Fibroblast of pulmonary artery (primary cell): ENCODE measurements at regions not wholly inside any gene's neighbourhood (a gene's known extent, or its start where the extent isn't known, plus 50 kb on each side); places are given as distances from the start of the nearest gene placed in this dataset.

ENCODE experiments used
- DNase-seq: peaks from one replicate; pipeline ENCODE4 v3.0.0-alpha.2; 2010; ENCODE audit warnings: low read depth
- H3K4me3 ChIP-seq: replicated peaks from 2 replicates; pipeline ENCODE4 v1.5.1; 2011; ENCODE audit warnings: low read depth, mild to moderate bottlenecking, control low read depth, low read length, moderate library complexity
- CTCF ChIP-seq: IDR thresholded peaks from 2 replicates; pipeline ENCODE4 v1.5.1; 2011; ENCODE audit warnings: mild to moderate bottlenecking, control low read depth, low read length, inconsistent platforms; ENCODE audit errors: missing control alignments

- TF ChIP-seq CTCF: no peak
- H3K4me3 ChIP-seq: no peak overlapping the region
- no peak for DNase-seq
These were observed 150.3 kb upstream of the TSHZ3 start for GRCh38 chr19:31499281-31500196.

DNA sequence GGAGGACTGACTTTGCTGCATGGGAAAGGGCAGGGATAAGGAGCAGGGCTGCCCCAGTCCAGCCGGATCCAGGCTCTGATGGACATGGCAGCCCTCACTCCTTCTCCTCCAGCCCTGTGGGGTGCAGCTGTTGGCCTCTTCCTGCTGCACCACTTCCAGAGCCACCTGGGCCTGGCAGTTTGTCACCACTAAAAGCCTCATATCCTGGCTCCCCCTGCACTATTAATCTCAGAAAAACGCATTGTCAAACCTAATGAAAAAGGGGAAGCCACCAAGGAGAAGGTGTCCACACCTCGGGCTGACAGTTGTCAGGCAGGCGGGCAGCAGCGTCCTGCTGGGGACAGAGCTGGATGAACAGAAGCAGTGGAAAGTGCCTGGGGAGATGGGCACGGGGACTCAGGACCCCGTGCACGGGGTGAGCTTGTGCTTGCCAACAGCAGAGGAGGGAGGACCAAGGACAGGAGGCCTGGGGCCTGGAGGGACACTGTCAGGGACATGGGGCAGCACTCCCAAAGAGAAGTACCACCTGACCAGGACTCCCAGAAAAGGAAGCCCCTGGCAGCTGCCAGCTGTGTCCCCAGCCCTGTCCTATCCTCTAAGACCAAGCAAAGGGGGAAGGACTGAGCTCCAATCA is 151.1 kb upstream of the TSHZ3 start:
- TF ChIP-seq CTCF: no peak
- H3K4me3 ChIP-seq: no peak overlapping the region
- DNase-seq: no peak

DNA sequence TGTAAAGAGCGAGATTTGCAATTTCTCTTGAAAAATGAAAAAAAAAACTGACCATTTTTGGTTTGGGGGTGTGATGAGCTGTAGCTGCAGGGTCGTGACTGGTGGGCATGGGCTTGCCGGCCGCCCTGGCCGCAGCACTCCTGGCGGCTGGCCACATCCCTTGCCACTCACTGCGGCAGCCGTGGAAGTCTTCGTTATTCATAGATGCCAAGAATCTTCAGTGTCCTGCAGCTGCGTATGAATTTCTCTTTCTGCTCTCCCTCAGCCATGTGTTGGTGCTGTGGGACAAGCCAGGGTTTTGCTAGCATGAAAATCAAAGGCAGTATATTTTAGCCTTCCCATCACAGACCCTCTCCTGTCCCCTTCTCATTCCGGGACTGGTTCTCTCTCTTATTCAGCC is 151.7 kb upstream of the TSHZ3 start:
- DNase-seq: no peak
- H3K4me3 ChIP-seq: no peak overlapping the region
- no peak for TF ChIP-seq CTCF

GRCh38 chr19:31501427-31502195 is 152.4 kb upstream of the TSHZ3 start:
- TF ChIP-seq CTCF: no peak
- DNase-seq: no peak
- no peak overlapping the region for H3K4me3 ChIP-seq

- no peak for TF ChIP-seq CTCF
- no peak for DNase-seq
- H3K4me3 ChIP-seq: no peak overlapping the region
These were observed 153.4 kb upstream of the TSHZ3 start for GRCh38 chr19:31502536-31503170.

- TF ChIP-seq CTCF: no peak
- no peak for DNase-seq
- no peak overlapping the region for H3K4me3 ChIP-seq
These were observed 154.0 kb upstream of the TSHZ3 start for GRCh38 chr19:31503211-31503610.
